GM12878 (cell line): ENCODE measurements at regions not wholly inside any gene's neighbourhood (a gene's known extent, or its start where the extent isn't known, plus 50 kb on each side); places are given as distances from the start of the nearest gene placed in this dataset.

Experiments used
- CBX3 ChIP-seq: fragments of 200-600 bp; sonication (generic); IDR thresholded peaks from 2 replicates; pipeline ENCODE4 v1.6.1; 2016; ENCODE audit warnings: low read depth, borderline replicate concordance
- CEBPB ChIP-seq, 2 experiments: fragments of 150-350 bp in 1 of 2; IDR thresholded peaks; 2 replicates each; pipeline ENCODE4 v1.6.1; 2012 to 2014; ENCODE audit warnings: low read depth in 2 of 2, low read length in 2 of 2, borderline replicate concordance in 1 of 2, inconsistent platforms in 1 of 2
- FOXM1 ChIP-seq: IDR thresholded peaks from 2 replicates; pipeline ENCODE4 v1.6.1; 2012; ENCODE audit warnings: low read depth, mild to moderate bottlenecking, inconsistent platforms, low read length, moderate library complexity
- IKZF2 ChIP-seq, 2 experiments: fragments of 450-650 bp; IDR thresholded peaks; 2 replicates each; pipeline ENCODE4 v1.6.1; 2017; ENCODE audit warnings: mild to moderate bottlenecking in 2 of 2, moderate library complexity in 2 of 2
- JUND ChIP-seq: IDR thresholded peaks from 2 replicates; pipeline ENCODE4 v1.6.1; 2012; ENCODE audit warnings: low read depth, mild to moderate bottlenecking, low read length, improper control_type of control experiment, moderate library complexity
- MXI1 ChIP-seq: fragments of 150-350 bp; IDR thresholded peaks from 2 replicates; pipeline ENCODE4 v1.6.1; 2011; ENCODE audit warnings: low read depth, mild to moderate bottlenecking, inconsistent platforms, low read length, improper control_type of control experiment
- NFXL1 ChIP-seq: fragments of 450-650 bp; IDR thresholded peaks from 2 replicates; pipeline ENCODE4 v1.6.1; 2017; ENCODE audit warnings: antibody characterized with exemption, mild to moderate bottlenecking, borderline replicate concordance
- SIN3A ChIP-seq: IDR thresholded peaks from 2 replicates; pipeline ENCODE4 v1.6.1; 2012; ENCODE audit warnings: low read depth, low read length, improper control_type of control experiment
- TAF1 ChIP-seq: IDR thresholded peaks from 2 replicates; pipeline ENCODE4 v1.6.1; 2011; ENCODE audit warnings: mild to moderate bottlenecking, low read depth, low read length, borderline replicate concordance
- TF ChIP-seq, protein P1 (sequence below), 3 experiments: IDR thresholded peaks in 2 of 3; conservative IDR thresholded peaks in 1 of 3; 2 replicates each; pipeline ENCODE4 v1.5.1; 2011; ENCODE audit warnings: low read depth in 3 of 3, low read length in 3 of 3, mild to moderate bottlenecking in 3 of 3, control low read depth in 2 of 3, moderate library complexity in 2 of 3, inconsistent platforms in 1 of 3, mixed read lengths in 1 of 3; ENCODE audit not compliant: control insufficient read depth in 2 of 3, insufficient read depth in 1 of 3; ENCODE audit errors: extremely low read depth in 1 of 3
- TF ChIP-seq, protein P2 (sequence below): IDR thresholded peaks from 2 replicates; pipeline ENCODE4 v1.6.1; 2011; ENCODE audit warnings: borderline replicate concordance, low read depth, mild to moderate bottlenecking, moderate library complexity, mixed read lengths, low read length; ENCODE audit not compliant: insufficient read depth; ENCODE audit errors: extremely low read length
- TF ChIP-seq, protein P3 (sequence below): fragments of 450-650 bp; IDR thresholded peaks from 2 replicates; pipeline ENCODE4 v1.6.1; 2016; ENCODE audit warnings: mild to moderate bottlenecking, moderate library complexity, borderline replicate concordance

DNA sequence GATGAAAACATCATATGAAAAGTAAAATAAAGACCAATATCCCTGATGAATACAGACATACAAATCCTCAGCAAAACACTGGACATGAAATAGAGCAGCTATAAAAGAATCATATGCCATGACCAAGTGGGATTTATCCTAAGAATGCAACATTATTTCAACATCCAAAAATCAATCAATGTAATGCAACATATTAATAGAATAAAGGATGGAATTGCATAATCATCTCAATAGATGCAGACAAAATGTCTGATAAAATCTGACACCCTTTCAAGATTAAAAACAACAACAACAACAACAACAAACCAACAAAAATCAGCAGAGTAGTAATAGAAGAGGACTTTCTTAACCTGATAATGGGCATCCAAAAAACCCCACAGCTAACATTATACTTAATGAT lies 63.8 kb upstream of the IL1R1 start:
- TF ChIP-seq, protein P1, sequence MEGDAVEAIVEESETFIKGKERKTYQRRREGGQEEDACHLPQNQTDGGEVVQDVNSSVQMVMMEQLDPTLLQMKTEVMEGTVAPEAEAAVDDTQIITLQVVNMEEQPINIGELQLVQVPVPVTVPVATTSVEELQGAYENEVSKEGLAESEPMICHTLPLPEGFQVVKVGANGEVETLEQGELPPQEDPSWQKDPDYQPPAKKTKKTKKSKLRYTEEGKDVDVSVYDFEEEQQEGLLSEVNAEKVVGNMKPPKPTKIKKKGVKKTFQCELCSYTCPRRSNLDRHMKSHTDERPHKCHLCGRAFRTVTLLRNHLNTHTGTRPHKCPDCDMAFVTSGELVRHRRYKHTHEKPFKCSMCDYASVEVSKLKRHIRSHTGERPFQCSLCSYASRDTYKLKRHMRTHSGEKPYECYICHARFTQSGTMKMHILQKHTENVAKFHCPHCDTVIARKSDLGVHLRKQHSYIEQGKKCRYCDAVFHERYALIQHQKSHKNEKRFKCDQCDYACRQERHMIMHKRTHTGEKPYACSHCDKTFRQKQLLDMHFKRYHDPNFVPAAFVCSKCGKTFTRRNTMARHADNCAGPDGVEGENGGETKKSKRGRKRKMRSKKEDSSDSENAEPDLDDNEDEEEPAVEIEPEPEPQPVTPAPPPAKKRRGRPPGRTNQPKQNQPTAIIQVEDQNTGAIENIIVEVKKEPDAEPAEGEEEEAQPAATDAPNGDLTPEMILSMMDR (IDR thresholded peaks at IDR 0.05 in 2 of 3, conservative IDR thresholded peaks at IDR 0.05 in 1 of 3; ENCODE audit: control insufficient read depth in 2 of 3, extremely low read depth in 1 of 3, insufficient read depth in 1 of 3, low read depth in 3 of 3, low read length in 3 of 3): no peak
- TF ChIP-seq CEBPB (IDR thresholded peaks at IDR 0.05; ENCODE audit: borderline replicate concordance in 1 of 2, low read depth in 2 of 2, low read length in 2 of 2) (no peak), IKZF2 (IDR thresholded peaks at IDR 0.05) (no peak), SIN3A (no peak), TAF1 (no peak), FOXM1 (no peak), JUND (no peak), NFXL1 (no peak), CBX3 (no peak), MXI1 (no peak)
- TF ChIP-seq, protein P2, sequence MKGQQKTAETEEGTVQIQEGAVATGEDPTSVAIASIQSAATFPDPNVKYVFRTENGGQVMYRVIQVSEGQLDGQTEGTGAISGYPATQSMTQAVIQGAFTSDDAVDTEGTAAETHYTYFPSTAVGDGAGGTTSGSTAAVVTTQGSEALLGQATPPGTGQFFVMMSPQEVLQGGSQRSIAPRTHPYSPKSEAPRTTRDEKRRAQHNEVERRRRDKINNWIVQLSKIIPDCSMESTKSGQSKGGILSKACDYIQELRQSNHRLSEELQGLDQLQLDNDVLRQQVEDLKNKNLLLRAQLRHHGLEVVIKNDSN: no peak
- TF ChIP-seq, protein P3, sequence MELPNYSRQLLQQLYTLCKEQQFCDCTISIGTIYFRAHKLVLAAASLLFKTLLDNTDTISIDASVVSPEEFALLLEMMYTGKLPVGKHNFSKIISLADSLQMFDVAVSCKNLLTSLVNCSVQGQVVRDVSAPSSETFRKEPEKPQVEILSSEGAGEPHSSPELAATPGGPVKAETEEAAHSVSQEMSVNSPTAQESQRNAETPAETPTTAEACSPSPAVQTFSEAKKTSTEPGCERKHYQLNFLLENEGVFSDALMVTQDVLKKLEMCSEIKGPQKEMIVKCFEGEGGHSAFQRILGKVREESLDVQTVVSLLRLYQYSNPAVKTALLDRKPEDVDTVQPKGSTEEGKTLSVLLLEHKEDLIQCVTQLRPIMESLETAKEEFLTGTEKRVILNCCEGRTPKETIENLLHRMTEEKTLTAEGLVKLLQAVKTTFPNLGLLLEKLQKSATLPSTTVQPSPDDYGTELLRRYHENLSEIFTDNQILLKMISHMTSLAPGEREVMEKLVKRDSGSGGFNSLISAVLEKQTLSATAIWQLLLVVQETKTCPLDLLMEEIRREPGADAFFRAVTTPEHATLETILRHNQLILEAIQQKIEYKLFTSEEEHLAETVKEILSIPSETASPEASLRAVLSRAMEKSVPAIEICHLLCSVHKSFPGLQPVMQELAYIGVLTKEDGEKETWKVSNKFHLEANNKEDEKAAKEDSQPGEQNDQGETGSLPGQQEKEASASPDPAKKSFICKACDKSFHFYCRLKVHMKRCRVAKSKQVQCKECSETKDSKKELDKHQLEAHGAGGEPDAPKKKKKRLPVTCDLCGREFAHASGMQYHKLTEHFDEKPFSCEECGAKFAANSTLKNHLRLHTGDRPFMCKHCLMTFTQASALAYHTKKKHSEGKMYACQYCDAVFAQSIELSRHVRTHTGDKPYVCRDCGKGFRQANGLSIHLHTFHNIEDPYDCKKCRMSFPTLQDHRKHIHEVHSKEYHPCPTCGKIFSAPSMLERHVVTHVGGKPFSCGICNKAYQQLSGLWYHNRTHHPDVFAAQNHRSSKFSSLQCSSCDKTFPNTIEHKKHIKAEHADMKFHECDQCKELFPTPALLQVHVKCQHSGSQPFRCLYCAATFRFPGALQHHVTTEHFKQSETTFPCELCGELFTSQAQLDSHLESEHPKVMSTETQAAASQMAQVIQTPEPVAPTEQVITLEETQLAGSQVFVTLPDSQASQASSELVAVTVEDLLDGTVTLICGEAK: no peak
